ENCODE measurements at regions not wholly inside any gene's neighbourhood (a gene's known extent, or its start where the extent isn't known, plus 50 kb on each side); places are given as distances from the start of the nearest gene placed in this dataset.

DNA sequence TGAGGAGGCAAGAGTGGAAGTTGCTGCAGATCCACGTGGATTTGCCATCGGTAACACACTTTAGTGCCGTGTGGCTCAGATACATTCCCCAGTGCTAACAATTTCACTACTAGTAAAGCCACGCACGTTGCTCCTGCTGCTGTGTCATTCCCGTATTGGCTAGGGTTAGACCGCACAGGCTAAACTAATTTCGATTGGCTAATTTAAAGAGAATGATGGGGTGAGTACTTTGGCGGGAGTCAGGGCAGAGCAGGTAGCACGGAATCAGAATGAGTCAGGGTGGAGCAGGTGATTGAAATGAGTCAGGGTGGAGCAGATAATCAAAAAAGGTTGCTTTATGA is 1337.5 kb downstream of the FSTL5 start:
- H3K4me3 ChIP-seq (ENCODE audit: low read length), result no peak overlapping the region
- TF ChIP-seq, protein P1, sequence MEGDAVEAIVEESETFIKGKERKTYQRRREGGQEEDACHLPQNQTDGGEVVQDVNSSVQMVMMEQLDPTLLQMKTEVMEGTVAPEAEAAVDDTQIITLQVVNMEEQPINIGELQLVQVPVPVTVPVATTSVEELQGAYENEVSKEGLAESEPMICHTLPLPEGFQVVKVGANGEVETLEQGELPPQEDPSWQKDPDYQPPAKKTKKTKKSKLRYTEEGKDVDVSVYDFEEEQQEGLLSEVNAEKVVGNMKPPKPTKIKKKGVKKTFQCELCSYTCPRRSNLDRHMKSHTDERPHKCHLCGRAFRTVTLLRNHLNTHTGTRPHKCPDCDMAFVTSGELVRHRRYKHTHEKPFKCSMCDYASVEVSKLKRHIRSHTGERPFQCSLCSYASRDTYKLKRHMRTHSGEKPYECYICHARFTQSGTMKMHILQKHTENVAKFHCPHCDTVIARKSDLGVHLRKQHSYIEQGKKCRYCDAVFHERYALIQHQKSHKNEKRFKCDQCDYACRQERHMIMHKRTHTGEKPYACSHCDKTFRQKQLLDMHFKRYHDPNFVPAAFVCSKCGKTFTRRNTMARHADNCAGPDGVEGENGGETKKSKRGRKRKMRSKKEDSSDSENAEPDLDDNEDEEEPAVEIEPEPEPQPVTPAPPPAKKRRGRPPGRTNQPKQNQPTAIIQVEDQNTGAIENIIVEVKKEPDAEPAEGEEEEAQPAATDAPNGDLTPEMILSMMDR (IDR thresholded peaks at IDR 0.05; ENCODE audit: insufficient read depth, low read depth, low read length, missing control alignments), result no peak
- DNase-seq (ENCODE audit: low read depth), result peak; percentile 25

- TF ChIP-seq, protein P1 (IDR thresholded peaks at IDR 0.05; ENCODE audit: insufficient read depth, low read depth, low read length, missing control alignments), result no peak
- no peak overlapping the region for H3K4me3 ChIP-seq (ENCODE audit: low read length)
- DNase-seq (ENCODE audit: low read depth), result peak; percentile 77
Measured at GRCh38 chr4:160831165-160831922, 1332.5 kb downstream of the FSTL5 start.

DNA sequence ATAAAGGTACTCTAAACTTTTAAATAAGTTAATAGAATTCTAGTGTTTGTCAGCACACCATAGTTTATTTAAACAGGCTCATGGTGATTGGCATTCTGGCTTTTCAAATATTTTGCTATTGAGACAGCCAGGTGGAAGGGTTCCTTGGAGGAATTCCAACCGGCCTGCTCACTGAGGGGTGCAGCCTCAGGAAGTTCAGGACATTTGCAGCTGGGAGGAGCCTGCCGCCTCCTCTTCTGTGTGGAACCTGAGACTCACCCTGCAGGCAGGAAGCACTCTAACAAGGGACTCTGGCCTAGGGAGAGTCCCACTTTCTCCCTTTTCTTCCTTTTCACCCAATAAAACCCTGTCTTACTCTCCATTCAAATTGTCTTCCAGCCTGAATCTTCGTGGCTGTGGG is 1328.0 kb downstream of the FSTL5 start:
- peak; percentile 88 for DNase-seq (ENCODE audit: low read depth)
- TF ChIP-seq, protein P1 (IDR thresholded peaks at IDR 0.05; ENCODE audit: insufficient read depth, low read depth, low read length, missing control alignments), result peak; percentile 19
- no peak overlapping the region for H3K4me3 ChIP-seq (ENCODE audit: low read length)

DNA sequence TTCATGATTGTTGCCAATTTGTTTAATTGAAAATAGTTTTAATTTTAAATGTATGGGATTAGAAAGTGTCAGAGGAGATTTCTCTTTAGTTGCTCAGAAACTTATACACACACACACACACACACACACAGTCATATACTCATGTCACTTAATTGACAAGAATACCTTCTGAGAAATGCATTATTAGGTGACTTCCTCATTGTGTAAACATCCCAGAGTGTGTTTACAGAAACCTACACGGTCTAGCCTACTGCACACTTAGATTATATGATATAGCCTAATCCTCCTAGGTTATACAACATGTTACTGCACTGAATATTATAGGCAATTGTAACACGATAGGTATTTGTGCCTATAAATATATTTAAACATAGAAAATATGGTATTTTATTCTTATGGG is 1327.4 kb downstream of the FSTL5 start:
- DNase-seq (ENCODE audit: low read depth), result peak; percentile 18
- TF ChIP-seq, protein P1 (IDR thresholded peaks at IDR 0.05; ENCODE audit: insufficient read depth, low read depth, low read length, missing control alignments), result no peak
- H3K4me3 ChIP-seq (ENCODE audit: low read length), result no peak overlapping the region

DNA sequence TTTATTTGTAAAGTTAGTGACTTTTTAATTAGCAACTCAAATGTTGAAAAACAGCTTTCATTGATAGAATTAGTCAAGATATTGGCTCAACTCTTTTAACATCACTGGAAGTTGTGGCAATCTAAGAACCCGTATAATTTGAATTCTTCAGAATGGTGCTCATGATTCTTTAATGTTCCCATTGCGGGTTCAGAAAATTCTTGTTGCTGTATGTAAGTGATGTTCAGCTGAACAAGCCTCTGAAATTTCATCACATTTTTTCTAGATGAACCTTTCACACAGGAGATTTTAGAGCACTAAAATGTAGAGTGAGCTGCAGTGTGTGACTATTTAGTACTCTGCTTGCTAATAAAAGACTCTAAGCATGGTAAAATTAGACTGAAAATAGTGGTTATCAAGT is 1317.7 kb downstream of the FSTL5 start:
- TF ChIP-seq, protein P1 (IDR thresholded peaks at IDR 0.05; ENCODE audit: insufficient read depth, low read depth, low read length, missing control alignments), result no peak
- no peak for DNase-seq (ENCODE audit: low read depth)
- no peak overlapping the region for H3K4me3 ChIP-seq (ENCODE audit: low read length)

GRCh38 chr4:160847228-160847627 is 1316.6 kb downstream of the FSTL5 start:
- DNase-seq (ENCODE audit: low read depth), result no peak
- no peak overlapping the region for H3K4me3 ChIP-seq (ENCODE audit: low read length)
- TF ChIP-seq, protein P1 (IDR thresholded peaks at IDR 0.05; ENCODE audit: insufficient read depth, low read depth, low read length, missing control alignments), result no peak

DNA sequence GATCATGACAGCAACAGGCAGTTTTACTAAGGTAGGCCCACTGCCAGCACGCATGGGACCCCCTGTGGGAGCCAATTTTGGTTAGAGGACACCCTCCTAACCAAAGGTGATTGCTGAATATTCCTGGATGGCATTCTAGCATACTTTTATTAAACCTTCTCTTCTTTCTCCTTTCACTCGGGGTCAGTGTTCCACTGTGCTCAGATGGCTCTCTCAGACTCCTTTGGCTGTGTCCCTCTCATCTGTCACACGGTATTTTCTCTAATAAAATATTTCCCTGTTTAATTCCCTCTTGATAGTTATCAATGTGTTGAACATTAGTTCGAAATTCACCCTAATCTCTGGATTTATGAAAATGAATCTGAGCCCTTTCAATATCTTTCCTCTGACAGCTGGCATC is 1315.3 kb downstream of the FSTL5 start:
- TF ChIP-seq, protein P1 (IDR thresholded peaks at IDR 0.05; ENCODE audit: insufficient read depth, low read depth, low read length, missing control alignments), result no peak
- no peak overlapping the region for H3K4me3 ChIP-seq (ENCODE audit: low read length)

More for the DNA sequence above, 1315.3 kb downstream of the FSTL5 start:
- no peak for DNase-seq (ENCODE audit: low read depth)
